Type B pancreatic cell (in vitro differentiated cells): ENCODE measurements at regions not wholly inside any gene's neighbourhood (a gene's known extent, or its start where the extent isn't known, plus 50 kb on each side); places are given as distances from the start of the nearest gene placed in this dataset.
"Not testable (repeated sequence)": the region's sequence is repeated elsewhere in the genome, so short reads cannot be mapped to it uniquely, and the experiment has no call there.

Source experiments
- DNase-seq: peaks from one replicate; pipeline ENCODE4 v3.0.0; 2021; ENCODE audit warnings: mixed read lengths; ENCODE audit not compliant: unreplicated experiment; ENCODE audit errors: extremely low spot score
- H3K27ac Mint-ChIP-seq: 2 replicates; pipeline ENCODE4 v1.8.0; 2021; ENCODE audit warnings: mild to moderate bottlenecking, mixed read lengths
- H3K27me3 Mint-ChIP-seq: 2 replicates; pipeline ENCODE4 v1.8.0; 2021; ENCODE audit warnings: mixed read lengths
- H3K36me3 Mint-ChIP-seq: 2 replicates; pipeline ENCODE4 v1.8.0; 2021; ENCODE audit warnings: mixed read lengths
- H3K4me1 Mint-ChIP-seq: one replicate; pipeline ENCODE4 v1.8.0; 2021; ENCODE audit warnings: mixed read lengths; ENCODE audit not compliant: unreplicated experiment
- H3K4me3 Mint-ChIP-seq: 2 replicates; pipeline ENCODE4 v1.8.0; 2021; ENCODE audit warnings: mild to moderate bottlenecking, mixed read lengths
- H3K9me3 Mint-ChIP-seq: 2 replicates; pipeline ENCODE4 v1.8.0; 2021; ENCODE audit warnings: mixed read lengths
- TF ChIP-seq, protein P1 (sequence below): fragments of 200-600 bp; sonication (generic); conservative IDR thresholded peaks from 2 replicates; pipeline ENCODE4 v1.5.0; 2021; ENCODE audit warnings: antibody characterized with exemption, mild to moderate bottlenecking

DNA sequence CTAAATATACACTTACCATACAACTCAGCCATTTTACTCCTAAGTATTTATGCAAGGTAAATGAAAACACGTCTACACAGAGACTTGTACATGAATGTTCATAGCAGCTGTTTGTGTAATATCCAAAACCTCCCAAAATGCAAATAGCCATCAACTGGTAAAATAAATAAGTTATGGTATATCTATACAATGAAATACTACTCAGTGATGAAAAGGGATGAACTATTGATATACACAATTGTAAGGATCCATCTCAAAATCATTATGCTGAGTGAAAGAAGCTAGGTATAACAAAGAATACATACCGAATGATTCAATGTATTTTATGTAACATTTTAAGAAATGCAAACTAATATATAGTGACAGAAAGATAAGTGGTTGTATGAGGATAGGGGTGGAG, 149.8 kb upstream of the TNFSF11 start:
- no peak for DNase-seq
- TF ChIP-seq, protein P1, sequence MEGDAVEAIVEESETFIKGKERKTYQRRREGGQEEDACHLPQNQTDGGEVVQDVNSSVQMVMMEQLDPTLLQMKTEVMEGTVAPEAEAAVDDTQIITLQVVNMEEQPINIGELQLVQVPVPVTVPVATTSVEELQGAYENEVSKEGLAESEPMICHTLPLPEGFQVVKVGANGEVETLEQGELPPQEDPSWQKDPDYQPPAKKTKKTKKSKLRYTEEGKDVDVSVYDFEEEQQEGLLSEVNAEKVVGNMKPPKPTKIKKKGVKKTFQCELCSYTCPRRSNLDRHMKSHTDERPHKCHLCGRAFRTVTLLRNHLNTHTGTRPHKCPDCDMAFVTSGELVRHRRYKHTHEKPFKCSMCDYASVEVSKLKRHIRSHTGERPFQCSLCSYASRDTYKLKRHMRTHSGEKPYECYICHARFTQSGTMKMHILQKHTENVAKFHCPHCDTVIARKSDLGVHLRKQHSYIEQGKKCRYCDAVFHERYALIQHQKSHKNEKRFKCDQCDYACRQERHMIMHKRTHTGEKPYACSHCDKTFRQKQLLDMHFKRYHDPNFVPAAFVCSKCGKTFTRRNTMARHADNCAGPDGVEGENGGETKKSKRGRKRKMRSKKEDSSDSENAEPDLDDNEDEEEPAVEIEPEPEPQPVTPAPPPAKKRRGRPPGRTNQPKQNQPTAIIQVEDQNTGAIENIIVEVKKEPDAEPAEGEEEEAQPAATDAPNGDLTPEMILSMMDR = no peak
- no peaks in the 10 kb centered on the region for H3K9me3 Mint-ChIP-seq
- peaks cover 22% of the 10 kb centered on the region for H3K27me3 Mint-ChIP-seq
- no peaks in the 10 kb centered on the region for H3K36me3 Mint-ChIP-seq
- no peak overlapping the region for H3K4me3 Mint-ChIP-seq
- no peak overlapping the region for H3K27ac Mint-ChIP-seq
- H3K4me1 Mint-ChIP-seq = no peaks in the 10 kb centered on the region

DNA sequence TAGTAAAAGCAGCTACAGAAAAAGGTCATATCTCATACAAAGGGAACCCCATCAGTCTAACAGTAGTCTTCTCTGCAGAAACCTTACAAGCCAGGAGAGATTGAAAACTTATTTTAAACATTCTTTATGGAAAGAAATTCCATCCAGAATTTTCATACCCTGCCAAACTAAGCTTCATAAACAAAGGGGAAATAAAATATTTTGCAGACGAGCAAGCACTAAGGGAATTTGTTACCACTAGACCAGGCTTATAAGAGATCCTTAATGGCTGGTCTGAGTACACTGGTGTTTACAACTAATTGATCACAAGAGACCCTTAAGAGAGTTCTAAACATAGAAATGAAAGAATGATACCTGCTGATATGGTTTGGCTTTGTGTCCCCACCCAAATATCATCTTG, 128.6 kb upstream of the TNFSF11 start:
- Mint-ChIP-seq H3K4me1 (peaks cover 2% of the 10 kb centered on the region), H3K4me3 (no peak overlapping the region), H3K27me3 (no peaks in the 10 kb centered on the region), H3K27ac (no peak overlapping the region), H3K36me3 (peaks cover 5% of the 10 kb centered on the region), H3K9me3 (peaks cover 16% of the 10 kb centered on the region)
- TF ChIP-seq, protein P1 = no peak
- no peak for DNase-seq

DNA sequence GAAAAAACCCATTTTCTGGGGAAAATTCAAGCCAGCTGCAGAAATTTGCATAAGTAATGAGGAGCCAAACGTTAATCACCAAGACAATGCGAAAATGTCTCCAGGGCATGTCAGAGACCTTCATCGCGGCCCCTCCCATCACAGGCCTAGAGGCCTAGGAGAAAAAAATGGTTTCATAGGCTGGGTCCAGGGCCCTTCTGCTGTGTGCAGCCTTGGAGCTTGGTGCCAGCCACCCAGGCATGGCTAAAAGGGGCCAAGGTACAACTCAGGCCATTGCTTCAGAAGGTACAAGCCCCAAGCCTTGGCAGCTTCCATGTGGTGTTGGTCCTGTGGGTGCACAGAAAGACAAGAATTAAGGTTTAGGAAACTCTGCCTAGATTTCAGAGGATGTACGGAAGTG, 127.4 kb upstream of the TNFSF11 start:
- H3K27me3 Mint-ChIP-seq, H3K36me3 Mint-ChIP-seq, H3K4me3 Mint-ChIP-seq, DNase-seq, H3K27ac Mint-ChIP-seq, H3K4me1 Mint-ChIP-seq: not testable (repeated sequence)
- peaks cover 13% of the 10 kb centered on the region for H3K9me3 Mint-ChIP-seq

DNA sequence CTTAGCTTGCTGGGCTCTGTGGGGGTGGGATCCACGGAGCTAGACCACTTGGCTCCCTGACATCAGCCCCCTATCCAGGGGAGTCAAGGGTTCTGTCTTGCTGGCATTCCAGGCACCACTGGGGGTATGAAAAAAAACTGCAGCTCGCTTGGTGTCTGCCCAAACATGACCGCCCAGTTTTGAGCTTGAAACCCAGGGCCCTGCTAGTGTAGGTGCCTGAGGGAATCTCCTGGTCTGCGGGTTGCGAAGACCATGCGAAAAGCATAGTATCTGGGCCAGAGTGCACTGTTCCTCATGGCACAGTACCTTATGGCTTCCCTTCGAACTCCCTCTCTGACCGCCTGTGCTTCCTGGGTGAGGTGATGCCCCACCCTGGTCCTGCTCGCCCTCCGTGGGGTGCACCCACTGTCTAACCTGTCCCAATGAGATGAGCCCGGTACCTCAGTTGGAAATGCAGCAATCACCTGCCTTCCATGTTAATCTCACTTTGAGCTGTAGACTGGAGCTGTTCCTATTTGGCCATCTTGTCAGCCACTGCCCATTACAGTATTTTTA, 120.8 kb upstream of the TNFSF11 start:
- no peaks in the 10 kb centered on the region for H3K36me3 Mint-ChIP-seq
- no peak overlapping the region for H3K27ac Mint-ChIP-seq
- TF ChIP-seq, protein P1 = no peak
- H3K4me1 Mint-ChIP-seq = no peaks in the 10 kb centered on the region
- H3K27me3 Mint-ChIP-seq = peaks cover 4% of the 10 kb centered on the region
- DNase-seq = no peak
- H3K9me3 Mint-ChIP-seq = no peaks in the 10 kb centered on the region
- no peak overlapping the region for H3K4me3 Mint-ChIP-seq

DNA sequence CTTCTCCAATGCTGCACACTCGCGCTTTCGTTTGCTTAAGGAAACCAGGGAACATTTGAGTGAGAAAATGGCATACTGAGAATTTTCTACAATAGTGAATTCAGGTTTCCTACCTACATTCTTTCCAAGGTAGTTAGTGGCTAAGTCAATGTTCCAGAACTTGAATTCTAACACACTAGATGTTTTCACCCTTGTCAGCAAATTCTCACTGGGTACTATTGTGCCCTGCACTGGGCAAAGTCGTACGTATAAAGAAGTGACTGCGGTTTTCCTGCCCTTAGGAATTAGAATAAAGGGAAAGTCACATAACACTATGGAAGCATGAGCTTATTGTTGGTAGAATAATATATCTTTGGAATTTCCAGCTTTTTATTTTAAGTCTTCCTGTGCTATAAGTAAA, 119.2 kb upstream of the TNFSF11 start:
- Mint-ChIP-seq H3K27me3 (peaks cover 4% of the 10 kb centered on the region), H3K9me3 (no peaks in the 10 kb centered on the region), H3K27ac (no peak overlapping the region), H3K4me1 (no peaks in the 10 kb centered on the region), H3K36me3 (no peaks in the 10 kb centered on the region), H3K4me3 (no peak overlapping the region)
- no peak for DNase-seq
- TF ChIP-seq, protein P1 = no peak

DNA sequence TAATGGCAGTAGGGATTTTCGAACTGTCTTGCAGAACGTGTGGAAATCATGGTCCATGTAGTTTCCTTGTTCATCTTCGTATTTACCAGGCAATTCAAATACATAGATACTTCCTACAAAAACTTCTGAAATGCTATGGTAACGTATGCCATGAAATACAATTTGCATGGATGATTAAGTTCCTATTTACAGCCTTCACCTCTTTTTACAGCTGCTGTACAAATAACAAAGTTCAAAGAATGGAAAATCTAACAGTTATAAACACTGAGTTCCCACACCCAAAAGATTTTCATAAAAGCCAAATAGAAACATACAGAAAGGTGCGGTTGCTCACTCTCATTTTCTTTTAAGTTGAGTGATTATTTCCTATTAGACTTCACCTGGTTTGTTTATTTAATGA, 115.8 kb upstream of the TNFSF11 start:
- Mint-ChIP-seq H3K4me1 (no peaks in the 10 kb centered on the region), H3K36me3 (no peaks in the 10 kb centered on the region), H3K27ac (no peak overlapping the region), H3K9me3 (no peaks in the 10 kb centered on the region), H3K27me3 (no peaks in the 10 kb centered on the region), H3K4me3 (no peak overlapping the region)
- TF ChIP-seq, protein P1 = no peak
- DNase-seq = no peak
